Stimulated activated CD4-positive, alpha-beta T cell treated with anti-CD3 and anti-CD28 coated beads, Interleukin-15, amount 100 ng/mL, for 1 hour (primary cell): ENCODE measurements at regions not wholly inside any gene's neighbourhood (a gene's known extent, or its start where the extent isn't known, plus 50 kb on each side); places are given as distances from the start of the nearest gene placed in this dataset.

Experiments
- DNase-seq, 2 donors: peaks; one replicate each; pipeline ENCODE4 v3.0.0-alpha.2; 2020; ENCODE audit warnings: low read depth in 1 of 2, low spot score in 1 of 2

GRCh38 chr12:92556141-92556540, 146.6 kb upstream of the PLEKHG7 start:
- DNase-seq, result no peak

GRCh38 chr12:92554158-92555073, 148.4 kb upstream of the PLEKHG7 start:
- DNase-seq, result no peak

GRCh38 chr12:92553389-92553788, 149.4 kb upstream of the PLEKHG7 start:
- DNase-seq, result no peak

- no peak for DNase-seq
Observed at GRCh38 chr12:92552412-92553108, 150.2 kb upstream of the PLEKHG7 start.

- DNase-seq, result peak in 1 of 2 donors; percentile 29
Observed at GRCh38 chr12:92551853-92552397, 150.9 kb upstream of the PLEKHG7 start.

- DNase-seq, result no peak
Observed at GRCh38 chr12:92551210-92551609, 151.6 kb upstream of the PLEKHG7 start.

GRCh38 chr12:92550661-92551060, 152.1 kb upstream of the PLEKHG7 start:
- DNase-seq, result no peak

- no peak for DNase-seq
Observed at GRCh38 chr12:92550254-92550653, 152.5 kb upstream of the PLEKHG7 start.

- DNase-seq, result no peak
Observed at GRCh38 chr12:92549516-92549915, 153.3 kb upstream of the PLEKHG7 start.

- DNase-seq, result no peak
Observed at GRCh38 chr12:92547906-92548305, 154.9 kb upstream of the PLEKHG7 start.

- no peak for DNase-seq
Observed at GRCh38 chr12:92547420-92547819, 155.4 kb upstream of the PLEKHG7 start.

GRCh38 chr12:92546635-92547348, 156.0 kb upstream of the PLEKHG7 start:
- no peak for DNase-seq

- no peak for DNase-seq
Observed at GRCh38 chr12:92546259-92546634, 156.5 kb upstream of the PLEKHG7 start.

- DNase-seq, result no peak
Observed at GRCh38 chr12:92544322-92544721, 158.5 kb upstream of the PLEKHG7 start.

GRCh38 chr12:92543840-92544239, 158.9 kb upstream of the PLEKHG7 start:
- DNase-seq, result no peak

GRCh38 chr12:92543359-92543758, 159.4 kb upstream of the PLEKHG7 start:
- DNase-seq, result no peak

GRCh38 chr12:92541731-92542130, 161.1 kb upstream of the PLEKHG7 start:
- DNase-seq, result no peak

GRCh38 chr12:92540782-92541423, 161.9 kb upstream of the PLEKHG7 start:
- no peak for DNase-seq

GRCh38 chr12:92539976-92540781, 162.6 kb upstream of the PLEKHG7 start:
- DNase-seq, result no peak

- DNase-seq, result no peak
Observed at GRCh38 chr12:92539110-92539749, 163.6 kb upstream of the PLEKHG7 start.
